HG03175 (cell line): ENCODE measurements at regions not wholly inside any gene's neighbourhood (a gene's known extent, or its start where the extent isn't known, plus 50 kb on each side); places are given as distances from the start of the nearest gene placed in this dataset.
"Not testable (repeated sequence)": the region's sequence is repeated elsewhere in the genome, so short reads cannot be mapped to it uniquely, and the experiment has no call there.

Source experiments
- ATAC-seq: cut with Tn5 transposase; IDR thresholded peaks from one replicate; pipeline ENCODE4 v1.9.1; 2021; ENCODE audit warnings: mild to moderate bottlenecking, moderate library complexity; ENCODE audit not compliant: unreplicated experiment

GRCh38 chr5:116740771-116741170 is 166.1 kb upstream of the SEMA6A start:
- ATAC-seq = no peak

DNA sequence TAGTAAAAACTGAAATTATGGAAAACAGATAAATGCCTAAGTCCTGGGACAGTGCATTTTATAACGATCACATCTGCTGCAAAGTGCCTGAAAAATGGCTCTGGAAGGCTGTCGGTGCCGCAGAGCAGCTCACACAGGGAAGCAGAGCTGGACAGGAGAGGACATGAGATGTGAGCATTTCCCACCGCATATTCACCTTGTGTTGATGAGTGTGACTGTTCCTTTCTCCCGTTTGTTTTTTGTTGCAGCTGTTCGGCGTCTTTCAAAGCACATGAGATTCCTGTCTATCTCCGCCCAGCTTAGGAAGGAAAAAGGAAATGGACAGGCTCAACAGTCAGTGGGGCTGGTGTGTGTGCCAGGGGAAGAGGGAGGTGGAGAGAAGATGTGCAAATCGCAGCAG is 164.9 kb upstream of the SEMA6A start:
- no peak for ATAC-seq

- no peak for ATAC-seq
Observed at GRCh38 chr5:116738615-116739261, 164.1 kb upstream of the SEMA6A start.

DNA sequence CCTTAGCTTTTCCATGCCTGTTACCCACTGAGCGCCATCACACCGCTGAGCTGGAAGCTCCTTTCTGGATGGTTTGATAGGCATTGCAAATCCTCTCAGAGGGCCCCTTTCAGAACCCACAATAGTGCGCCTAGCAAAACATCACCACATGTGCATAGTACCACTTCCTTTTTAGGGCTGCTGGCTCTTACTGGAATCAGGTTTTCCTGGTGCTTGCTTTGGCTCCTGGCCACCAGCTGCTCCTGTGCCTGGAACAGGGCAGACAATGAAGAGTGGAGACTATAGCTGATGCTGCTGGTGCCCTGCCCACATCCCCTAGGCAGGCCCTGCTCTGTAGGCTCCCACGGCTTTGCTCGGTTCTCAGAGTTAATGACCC is 163.6 kb upstream of the SEMA6A start:
- ATAC-seq = no peak

- no peak for ATAC-seq
Observed at GRCh38 chr5:116736671-116737070, 162.0 kb upstream of the SEMA6A start.

DNA sequence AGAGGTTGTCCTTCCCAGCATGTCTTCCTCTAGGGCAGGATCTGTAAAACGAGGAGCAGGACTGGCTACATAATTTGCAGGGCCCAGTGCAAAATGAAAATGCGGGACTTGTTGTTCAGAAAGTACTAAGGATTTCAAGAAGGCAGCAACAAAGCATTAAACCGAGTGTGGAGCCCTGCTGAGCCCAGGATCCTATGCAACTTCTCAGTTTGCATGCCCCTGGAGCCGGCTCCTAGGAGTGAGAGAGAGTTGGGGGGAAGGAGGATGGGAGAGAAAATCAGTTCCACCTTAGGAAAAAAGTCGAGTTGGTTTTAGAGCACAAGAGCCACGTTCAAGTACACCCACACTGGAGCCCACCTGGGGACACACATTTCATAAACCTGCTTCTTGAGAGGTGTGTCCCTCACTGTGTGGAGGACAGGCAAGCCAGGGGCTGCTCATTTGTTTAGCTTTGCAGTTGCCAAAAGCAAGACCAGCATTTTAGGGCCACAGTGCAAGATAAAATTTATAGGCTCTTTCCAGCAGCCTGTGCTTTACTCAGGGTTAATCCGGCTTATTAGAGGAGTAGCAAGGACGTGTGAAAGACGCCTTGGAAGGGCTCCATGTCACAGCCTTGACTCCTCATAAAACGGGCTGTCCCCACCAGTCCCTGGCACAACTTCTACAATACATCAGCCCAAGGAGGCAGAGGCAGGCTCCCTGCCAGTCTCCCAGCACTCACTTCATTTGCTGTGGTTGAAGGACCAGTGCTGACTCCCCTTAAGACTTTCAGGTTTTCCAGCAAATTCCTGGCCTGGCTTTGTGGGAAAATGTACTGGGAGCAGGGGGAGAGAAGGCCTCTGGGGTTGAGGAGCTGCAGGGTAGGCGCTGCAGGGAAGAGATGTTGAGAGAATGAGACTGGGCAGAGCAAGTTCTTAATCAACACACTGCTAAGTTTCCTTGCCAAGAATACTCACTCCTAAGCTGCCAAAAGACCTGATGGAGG is 159.7 kb upstream of the SEMA6A start:
- no peak for ATAC-seq

GRCh38 chr5:116732591-116732990 is 158.0 kb upstream of the SEMA6A start:
- ATAC-seq = no peak

- no peak for ATAC-seq
Observed at GRCh38 chr5:116731432-116731831, 156.8 kb upstream of the SEMA6A start.

GRCh38 chr5:116730706-116731105 is 156.1 kb upstream of the SEMA6A start:
- ATAC-seq = no peak

DNA sequence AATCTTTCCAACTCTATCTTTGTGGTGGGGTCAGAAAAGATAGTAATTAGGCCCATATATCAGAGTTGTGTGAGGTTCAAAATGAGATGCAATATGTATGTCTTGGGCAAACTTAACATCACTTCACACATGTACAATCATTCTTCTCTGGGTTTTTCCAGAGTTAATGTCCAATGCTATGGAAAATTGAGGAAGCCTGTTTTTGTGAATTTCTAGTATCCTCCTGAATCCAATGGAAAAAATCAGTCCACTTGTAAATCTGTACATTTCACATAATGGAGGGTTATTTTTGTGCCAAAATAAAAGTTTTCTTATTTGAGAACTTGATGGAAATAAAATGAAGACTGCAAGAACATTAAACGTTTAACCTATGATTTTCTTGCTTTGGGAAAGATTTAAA is 155.6 kb upstream of the SEMA6A start:
- ATAC-seq = no peak

GRCh38 chr5:116727248-116727647 is 152.6 kb upstream of the SEMA6A start:
- ATAC-seq = no peak

- ATAC-seq = not testable (repeated sequence)
Observed at GRCh38 chr5:116726180-116726579, 151.6 kb upstream of the SEMA6A start.

DNA sequence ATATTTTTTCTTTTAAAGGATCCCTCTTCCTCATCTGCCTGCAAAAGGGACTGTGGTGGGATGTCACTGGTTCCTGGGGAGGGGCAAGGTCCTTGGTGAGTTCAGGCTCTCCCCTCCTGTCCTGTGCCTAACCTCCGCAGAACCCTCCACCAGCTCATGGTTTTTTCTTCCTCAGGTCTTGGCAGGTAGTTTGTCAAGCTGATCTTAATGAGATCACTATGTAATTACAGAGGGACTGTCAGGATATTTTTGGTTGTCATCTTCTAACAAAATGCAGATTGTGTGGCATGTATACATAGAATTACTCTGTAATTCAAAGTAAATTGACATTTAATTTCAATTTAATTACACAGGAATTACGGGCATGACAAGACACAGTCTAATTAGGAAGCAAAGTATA is 150.3 kb upstream of the SEMA6A start:
- ATAC-seq = no peak

DNA sequence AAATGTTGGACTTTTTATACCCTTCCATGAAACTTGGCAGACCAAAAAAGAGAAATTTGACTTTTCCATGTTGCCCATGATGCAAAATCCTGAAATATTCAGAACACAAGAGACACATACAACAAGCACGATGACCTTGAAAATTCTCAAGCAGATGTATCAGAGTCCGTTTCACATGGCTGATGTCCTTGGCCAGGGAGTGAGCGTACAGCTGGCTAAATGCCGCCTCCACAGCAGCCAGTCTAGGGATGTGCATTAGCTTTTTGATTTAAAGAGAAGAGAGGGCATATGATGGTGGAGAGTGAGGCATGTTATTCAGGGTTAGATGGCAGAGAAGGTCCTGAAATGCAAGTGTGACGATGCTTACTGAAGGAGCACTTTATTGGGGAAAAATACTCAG is 148.0 kb upstream of the SEMA6A start:
- no peak for ATAC-seq

DNA sequence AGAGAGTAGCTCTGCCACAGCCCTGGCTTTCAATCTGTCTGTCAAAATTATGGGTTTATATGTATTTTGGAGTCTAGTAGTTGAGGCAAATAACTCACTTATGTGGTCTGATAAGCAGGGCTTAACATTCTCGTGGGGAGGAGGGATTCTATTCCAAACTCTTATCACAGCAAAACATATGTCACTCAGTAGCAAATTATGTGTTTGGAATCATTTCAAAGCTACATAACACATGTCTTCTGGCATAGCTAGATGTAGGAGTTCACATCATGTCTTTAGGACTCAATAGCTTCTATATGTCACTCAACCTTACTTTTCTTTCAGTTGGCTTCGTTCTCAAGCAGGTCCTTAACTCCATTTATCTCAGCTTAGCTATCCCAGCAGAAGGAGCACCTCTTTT is 144.5 kb upstream of the SEMA6A start:
- ATAC-seq = no peak

- ATAC-seq = no peak
Observed at GRCh38 chr5:116718317-116718716, 143.7 kb upstream of the SEMA6A start.

GRCh38 chr5:116709082-116709481 is 134.5 kb upstream of the SEMA6A start:
- no peak for ATAC-seq

DNA sequence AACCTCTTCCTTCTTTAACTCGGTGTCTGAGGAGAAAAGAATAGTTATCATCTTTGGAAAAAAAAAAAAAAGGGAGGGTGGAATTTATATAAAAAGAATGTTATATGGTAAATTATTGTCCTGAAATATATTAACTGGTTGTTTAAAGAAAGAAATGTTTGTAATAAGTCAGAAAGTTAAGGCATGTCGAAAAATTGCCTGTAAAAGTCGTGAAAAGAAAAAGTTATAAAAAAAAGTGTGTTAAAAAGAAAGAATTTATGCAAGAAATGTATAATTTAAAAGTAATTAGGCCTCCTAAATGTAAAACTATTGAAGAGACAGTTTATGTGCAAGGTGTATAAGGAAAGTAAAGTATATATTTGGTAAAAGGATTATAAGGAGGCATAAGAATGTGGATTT is 130.5 kb upstream of the SEMA6A start:
- not testable (repeated sequence) for ATAC-seq

DNA sequence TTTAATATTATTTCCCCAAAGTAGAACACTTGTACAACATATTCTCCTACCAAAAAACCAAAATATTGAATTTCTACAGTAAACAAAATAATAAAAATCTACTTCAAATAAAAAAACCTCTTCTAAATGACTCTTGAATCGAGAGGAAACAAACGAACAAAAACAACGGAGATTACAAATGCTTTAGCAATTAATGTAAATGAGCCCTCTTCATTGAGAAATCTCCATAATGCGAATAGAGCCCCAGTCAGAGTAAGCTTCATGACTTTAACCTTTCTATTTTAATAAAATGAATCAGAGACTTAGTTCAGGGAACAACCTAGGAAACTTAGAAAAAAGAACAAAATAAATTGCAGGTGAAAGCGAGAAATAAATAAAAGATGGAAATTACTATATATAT is 129.3 kb upstream of the SEMA6A start:
- no peak for ATAC-seq

GRCh38 chr5:116703328-116703727 is 128.7 kb upstream of the SEMA6A start:
- no peak for ATAC-seq

GRCh38 chr5:116702776-116703175 is 128.2 kb upstream of the SEMA6A start:
- ATAC-seq = no peak

DNA sequence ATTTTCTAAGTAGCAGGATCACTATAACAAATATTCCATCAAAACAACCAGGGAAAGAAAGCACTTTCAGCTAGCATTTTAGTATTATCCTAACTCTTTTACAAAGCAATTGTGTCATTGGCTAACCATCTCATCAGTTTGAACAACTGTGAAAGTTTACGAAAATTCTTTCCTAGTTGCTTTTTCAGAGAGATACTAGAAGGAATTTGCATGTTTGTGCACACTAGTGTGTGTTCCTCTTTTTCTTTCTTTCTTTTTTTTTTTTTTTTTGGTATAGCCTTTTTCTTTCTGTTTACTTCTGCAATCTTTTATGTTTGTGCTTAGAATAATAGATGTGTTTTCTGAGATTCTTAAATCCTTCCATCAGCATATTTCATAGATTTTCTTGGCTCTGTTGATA is 124.7 kb upstream of the SEMA6A start:
- ATAC-seq = no peak
